HepG2 (cell line): ENCODE measurements at regions not wholly inside any gene's neighbourhood (a gene's known extent, or its start where the extent isn't known, plus 50 kb on each side); places are given as distances from the start of the nearest gene placed in this dataset.

Source experiments
- ATAC-seq: fragments of 200-7000 bp; cut with Tn5 transposase; 3 replicates; pipeline ENCODE4 v1.9.1; 2020; ENCODE audit warnings: mild to moderate bottlenecking, moderate library complexity
- BruUV-seq: library from RNA; stranded (reverse); fragments of 400-500 nt; replicated peaks from 2 replicates; lab custom pipeline; 2021; lab: Mats Ljungman, UMichigan
- CTCF ChIA-PET: fragments of 300-600 bp; formaldehyde crosslinking; extraction: SDS; loops from one replicate; lab custom pipeline; 2021; ENCODE audit warnings: low total read pairs, inconsistent platforms, low intra/inter-chr PET ratio; lab: Yijun Ruan, JAX
- POLR2A ChIA-PET: fragments of 350-600 bp; sonication (Branson Sonifier 250); formaldehyde crosslinking; loops from one replicate; lab custom pipeline; 2020; ENCODE audit warnings: antibody characterized with exemption, inconsistent platforms; lab: Yijun Ruan, JAX
- DNase-seq: peaks from one replicate; pipeline ENCODE4 v3.0.0-alpha.2; 2015; ENCODE audit warnings: low spot score
- FAIRE-seq: peaks from 3 replicates; lab custom pipeline; 2011; peaks lifted over from hg19 to GRCh38; lab: Jason Lieb, UNC
- H2AFZ ChIP-seq: one replicate; pipeline ENCODE4 v1.6.1; 2011; ENCODE audit warnings: low read length, inconsistent platforms
- H3K27ac ChIP-seq: fragments of 300-600 bp; 3 replicates; pipeline ENCODE4 v1.8.0; 2011; ENCODE audit warnings: mixed run types, mild to moderate bottlenecking, mixed read lengths, low read length, inconsistent platforms; ENCODE audit not compliant: insufficient read depth; ENCODE audit errors: extremely low read length
- H3K27me3 ChIP-seq, 2 experiments: fragments of 200-600 bp in 1 of 2; 2 replicates in 1 of 2; 3 replicates in 1 of 2; pipeline versions ENCODE4 v1.6.0 to v1.8.0; 2011; ENCODE audit warnings: low read length in 2 of 2, mild to moderate bottlenecking in 2 of 2, moderate library complexity in 2 of 2, inconsistent platforms in 1 of 2; ENCODE audit not compliant: insufficient read depth in 2 of 2, control insufficient read depth in 1 of 2
- H3K36me3 ChIP-seq, 2 experiments: fragments of 200-600 bp in 1 of 2; replicated peaks in 1 of 2; 2 replicates in 1 of 2; 3 replicates in 1 of 2; pipeline versions ENCODE4 v1.5.1 to v1.8.0; 2011; ENCODE audit warnings: low read length in 2 of 2, inconsistent platforms in 1 of 2; ENCODE audit not compliant: insufficient read depth in 2 of 2, control insufficient read depth in 1 of 2
- H3K4me1 ChIP-seq: 2 replicates; pipeline ENCODE4 v1.5.1; 2012; ENCODE audit warnings: low read length, inconsistent platforms; ENCODE audit not compliant: insufficient read depth
- H3K4me2 ChIP-seq: 2 replicates; pipeline ENCODE4 v1.6.0; 2011; ENCODE audit warnings: low read depth, low read length, inconsistent platforms
- H3K4me3 ChIP-seq, 3 experiments: fragments of 200-600 bp in 1 of 3; sonication (generic), shearing (Covaris generic) in 1 of 3; replicated peaks in 1 of 3; 2 replicates each; pipeline ENCODE4 v1.5.1; 2011 to 2016; ENCODE audit warnings: low read length in 3 of 3, inconsistent platforms in 2 of 3, low read depth in 2 of 3, mild to moderate bottlenecking in 2 of 3, control low read depth in 1 of 3, mixed read lengths in 1 of 3; ENCODE audit not compliant: insufficient read depth in 1 of 3
- H3K79me2 ChIP-seq: one replicate; pipeline ENCODE4 v1.6.1; 2011; ENCODE audit warnings: low read length, inconsistent platforms; ENCODE audit not compliant: insufficient read depth
- H3K9ac ChIP-seq: 2 replicates; pipeline ENCODE4 v1.6.0; 2011; ENCODE audit warnings: mild to moderate bottlenecking, low read depth, low read length, inconsistent platforms; ENCODE audit not compliant: insufficient read depth
- H3K9me3 ChIP-seq: 2 replicates; pipeline ENCODE4 v1.5.1; 2012; ENCODE audit warnings: mild to moderate bottlenecking, low read length
- H4K20me1 ChIP-seq: 2 replicates; pipeline ENCODE4 v1.6.0; 2011; ENCODE audit warnings: inconsistent platforms, mild to moderate bottlenecking, low read length, moderate library complexity; ENCODE audit not compliant: insufficient read depth
- ARNT ChIP-seq: fragments of 450-650 bp; IDR thresholded peaks from 2 replicates; pipeline ENCODE4 v1.6.1; 2017
- ASH2L ChIP-seq: fragments of 300-600, 200-600 bp; sonication (generic); IDR thresholded peaks from 2 replicates; pipeline ENCODE4 v1.7.0; 2017; ENCODE audit warnings: low read depth, mild to moderate bottlenecking, moderate library complexity, mixed read lengths, low read length; ENCODE audit not compliant: insufficient read length
- DPF2 ChIP-seq: sonication (generic); formaldehyde crosslinking; IDR thresholded peaks from 2 replicates; pipeline ENCODE4 v1.4.0; 2020; ENCODE audit warnings: mild to moderate bottlenecking, low read depth, missing genetic modification reagents, borderline replicate concordance
- IKZF4 ChIP-seq: sonication (generic); formaldehyde crosslinking; IDR thresholded peaks from 2 replicates; pipeline ENCODE4 v1.5.1; 2020; ENCODE audit warnings: borderline replicate concordance, mild to moderate bottlenecking, low read depth, missing genetic modification reagents; ENCODE audit errors: not compliant biosample characterization
- PHB2 ChIP-seq: fragments of 450-650 bp; IDR thresholded peaks from 2 replicates; pipeline ENCODE4 v1.6.1; 2018; ENCODE audit not compliant: partially characterized antibody
- POGK ChIP-seq: sonication (generic); formaldehyde crosslinking; conservative IDR thresholded peaks from 2 replicates; pipeline ENCODE4 v1.8.0; 2022; ENCODE audit warnings: mild to moderate bottlenecking, moderate library complexity, missing genetic modification reagents
- POLR2AphosphoS5 ChIP-seq: IDR thresholded peaks from 2 replicates; pipeline ENCODE4 v1.6.1; 2012; ENCODE audit warnings: low read depth, low read length
- RFXAP ChIP-seq: sonication (generic); formaldehyde crosslinking; IDR thresholded peaks from 2 replicates; pipeline ENCODE4 v1.4.0; 2020; ENCODE audit warnings: missing genetic modification reagents, borderline replicate concordance
- RXRB ChIP-seq: IDR thresholded peaks from 2 replicates; pipeline ENCODE4 v1.6.1; 2016; ENCODE audit warnings: borderline replicate concordance, missing genetic modification reagents, missing compliant biosample characterization
- SP2 ChIP-seq: sonication (generic); formaldehyde crosslinking; IDR thresholded peaks from 2 replicates; pipeline ENCODE4 v1.5.1; 2020; ENCODE audit warnings: mild to moderate bottlenecking, missing genetic modification reagents
- ZBTB34 ChIP-seq: sonication (generic); formaldehyde crosslinking; IDR thresholded peaks from 2 replicates; pipeline ENCODE4 v1.8.0; 2022; ENCODE audit warnings: mild to moderate bottlenecking, missing genetic modification reagents
- ZBTB37 ChIP-seq: sonication (generic); formaldehyde crosslinking; IDR thresholded peaks from 2 replicates; pipeline ENCODE4 v1.4.0; 2020; ENCODE audit warnings: mild to moderate bottlenecking, missing genetic modification reagents
- ZKSCAN1 ChIP-seq: fragments of 150-350 bp; IDR thresholded peaks from 2 replicates; pipeline ENCODE4 v1.6.1; 2014; ENCODE audit warnings: low read length
- ZNF563 ChIP-seq: sonication (generic); formaldehyde crosslinking; IDR thresholded peaks from 2 replicates; pipeline ENCODE4 v1.8.0; 2022; ENCODE audit warnings: mild to moderate bottlenecking, moderate library complexity, missing genetic modification reagents
- ZNF790 ChIP-seq: sonication (generic); formaldehyde crosslinking; IDR thresholded peaks from 2 replicates; pipeline ENCODE4 v1.8.0; 2022; ENCODE audit warnings: missing genetic modification reagents, mild to moderate bottlenecking, borderline replicate concordance
- ZSCAN29 ChIP-seq: sonication (generic); formaldehyde crosslinking; conservative IDR thresholded peaks from 2 replicates; pipeline ENCODE4 v1.4.0; 2020; ENCODE audit warnings: mild to moderate bottlenecking, missing genetic modification reagents
- WGBS: methylation state at CpG from one replicate; pipeline ENCODE4 v1.1.6; 2017; ENCODE audit warnings: low lambda C conversion rate; 5-methylcytosine and 5-hydroxymethylcytosine counted together
- in situ Hi-C: cut with HindIII; loops from 2 replicates; pipeline ENCODE4 v1.10.0; 2017; ENCODE audit warnings: low pct_unique_long_range_greater_than_20kb; ENCODE audit not compliant: extremely low pct_ligation_motif_present
- intact Hi-C: fragments of 100-400 bp; cut with micrococcal nuclease; formaldehyde crosslinking; loops from one replicate; pipeline ENCODE4 v1.10.0; 2022; ENCODE audit not compliant: unreplicated experiment

GRCh38 chr13:22486490-22486889, 694.3 kb upstream of the SGCG start:
- Histone ChIP-seq H3K79me2 (no peaks in the 10 kb centered on the region), H3K4me3 (no peak overlapping the region), H4K20me1 (no peaks in the 10 kb centered on the region), H3K27me3 (no peaks in the 10 kb centered on the region), H3K27ac (no peak overlapping the region), H3K4me1 (no peaks in the 10 kb centered on the region)
- POLR2A ChIA-PET: no interaction called here
- no TSS peak for BruUV-seq
- TF ChIP-seq ASH2L (no peak), IKZF4 (CRISPR knock-in tag) (no peak), ZSCAN29 (no peak), RFXAP (CRISPR knock-in tag) (no peak), ZBTB37 (CRISPR knock-in tag) (no peak), ZNF790 (CRISPR knock-in tag) (no peak), ZKSCAN1 (no peak)
- TF ChIP-seq, all 625 proteins: peak for 0
- Histone ChIP-seq H3K4me2 (no peak overlapping the region), H3K9me3 (peaks cover 8% of the 10 kb centered on the region; the same call in 1 of the 2 replicates), H3K9ac (no peak overlapping the region), H2AFZ (no peak overlapping the region), H3K36me3 (no peaks in the 10 kb centered on the region)
- FAIRE-seq: no peak
- in situ Hi-C loops: no loop called here
- intact Hi-C loops: no loop called here
- no peak for DNase-seq
- WGBS: 0% methylated on average over 3 of the region's 3 CpGs
- CTCF ChIA-PET: no interaction called here
- ATAC-seq: no peak

- intact Hi-C loops: no loop called here
- TF ChIP-seq POGK (CRISPR knock-in tag) (no peak), ZNF563 (CRISPR knock-in tag) (no peak), ZBTB34 (CRISPR knock-in tag) (no peak), POLR2AphosphoS5 (no peak), DPF2 (CRISPR knock-in tag) (no peak), RXRB (CRISPR knock-in tag) (no peak), SP2 (CRISPR knock-in tag) (no peak), PHB2 (no peak), ARNT (no peak)
Measured at GRCh38 chr13:22487932-22488331, 692.8 kb upstream of the SGCG start.

More at GRCh38 chr13:22487932-22488331, 692.8 kb upstream of the SGCG start:
- in situ Hi-C loops: no loop called here
- H3K36me3 ChIP-seq: no peaks in the 10 kb centered on the region
- H3K9me3 ChIP-seq: peaks cover 7% of the 10 kb centered on the region; the same call in 1 of the 2 replicates
- DNase-seq (no peak), FAIRE-seq (no peak), ATAC-seq (no peak)
- no TSS peak for BruUV-seq
- no peak overlapping the region for H3K4me3 ChIP-seq
- H3K79me2 ChIP-seq: no peaks in the 10 kb centered on the region
- no peak overlapping the region for H2AFZ ChIP-seq
- no peaks in the 10 kb centered on the region for H3K4me1 ChIP-seq
- H3K27ac ChIP-seq: no peak overlapping the region
- no peaks in the 10 kb centered on the region for H4K20me1 ChIP-seq
- no peak overlapping the region for H3K9ac ChIP-seq
- no peaks in the 10 kb centered on the region for H3K27me3 ChIP-seq
- no peak overlapping the region for H3K4me2 ChIP-seq
- ChIA-PET CTCF (no interaction called here), POLR2A (no interaction called here)
